ENCODE measurements at regions not wholly inside any gene's neighbourhood (a gene's known extent, or its start where the extent isn't known, plus 50 kb on each side); places are given as distances from the start of the nearest gene placed in this dataset.

DNA sequence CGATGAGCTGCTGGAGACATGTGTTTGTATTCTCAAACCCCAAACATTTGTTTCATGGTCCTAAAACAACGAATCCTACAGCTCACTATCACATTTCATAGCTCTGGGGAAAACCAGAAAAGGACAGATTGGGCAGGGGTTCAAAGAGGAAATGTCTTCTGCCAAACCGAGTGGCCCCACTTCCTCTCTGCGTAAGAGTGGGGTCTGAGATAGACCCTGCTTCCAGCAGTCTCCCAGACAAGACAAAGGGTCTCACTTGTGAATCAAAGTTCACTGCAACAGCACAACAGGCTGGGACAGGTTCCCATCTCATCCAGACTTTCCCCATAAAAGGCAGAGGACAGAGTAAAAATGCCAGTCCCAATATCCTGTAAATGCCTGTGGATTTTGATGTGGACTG, 276.2 kb upstream of the SLC24A2 start:
- TF ChIP-seq, protein P1, sequence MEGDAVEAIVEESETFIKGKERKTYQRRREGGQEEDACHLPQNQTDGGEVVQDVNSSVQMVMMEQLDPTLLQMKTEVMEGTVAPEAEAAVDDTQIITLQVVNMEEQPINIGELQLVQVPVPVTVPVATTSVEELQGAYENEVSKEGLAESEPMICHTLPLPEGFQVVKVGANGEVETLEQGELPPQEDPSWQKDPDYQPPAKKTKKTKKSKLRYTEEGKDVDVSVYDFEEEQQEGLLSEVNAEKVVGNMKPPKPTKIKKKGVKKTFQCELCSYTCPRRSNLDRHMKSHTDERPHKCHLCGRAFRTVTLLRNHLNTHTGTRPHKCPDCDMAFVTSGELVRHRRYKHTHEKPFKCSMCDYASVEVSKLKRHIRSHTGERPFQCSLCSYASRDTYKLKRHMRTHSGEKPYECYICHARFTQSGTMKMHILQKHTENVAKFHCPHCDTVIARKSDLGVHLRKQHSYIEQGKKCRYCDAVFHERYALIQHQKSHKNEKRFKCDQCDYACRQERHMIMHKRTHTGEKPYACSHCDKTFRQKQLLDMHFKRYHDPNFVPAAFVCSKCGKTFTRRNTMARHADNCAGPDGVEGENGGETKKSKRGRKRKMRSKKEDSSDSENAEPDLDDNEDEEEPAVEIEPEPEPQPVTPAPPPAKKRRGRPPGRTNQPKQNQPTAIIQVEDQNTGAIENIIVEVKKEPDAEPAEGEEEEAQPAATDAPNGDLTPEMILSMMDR (IDR thresholded peaks at IDR 0.05; ENCODE audit: insufficient read depth, missing control alignments), result no peak
- FAIRE-seq (no peak), DNase-seq (ENCODE audit: insufficient read length, low spot score) (no peak)

GRCh38 chr9:20054734-20055133, 265.9 kb upstream of the SLC24A2 start:
- no peak for DNase-seq (ENCODE audit: insufficient read length, low spot score)
- TF ChIP-seq, protein P1 (IDR thresholded peaks at IDR 0.05; ENCODE audit: insufficient read depth, missing control alignments), result no peak
- FAIRE-seq, result no peak

DNA sequence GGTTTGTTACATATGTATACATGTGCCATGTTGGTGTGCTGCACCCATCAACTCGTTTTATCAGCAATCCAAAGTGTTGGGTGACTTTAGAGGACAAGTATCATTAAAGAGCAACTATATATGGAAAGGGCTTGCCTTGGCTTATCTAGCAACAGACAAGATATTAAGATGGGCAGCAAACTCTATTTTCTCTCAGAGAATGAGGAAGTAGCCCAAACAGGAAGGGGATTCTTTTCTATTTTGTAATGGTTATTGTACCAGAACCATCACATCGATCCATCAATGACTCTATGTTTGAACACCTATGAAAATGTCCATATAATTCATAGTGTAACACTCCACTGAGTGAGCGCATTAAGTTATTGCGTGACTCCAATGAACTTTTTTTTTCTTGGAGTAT, 260.1 kb upstream of the SLC24A2 start:
- DNase-seq (ENCODE audit: insufficient read length, low spot score) (no peak), FAIRE-seq (no peak)
- TF ChIP-seq, protein P1 (IDR thresholded peaks at IDR 0.05; ENCODE audit: insufficient read depth, missing control alignments), result no peak

DNA sequence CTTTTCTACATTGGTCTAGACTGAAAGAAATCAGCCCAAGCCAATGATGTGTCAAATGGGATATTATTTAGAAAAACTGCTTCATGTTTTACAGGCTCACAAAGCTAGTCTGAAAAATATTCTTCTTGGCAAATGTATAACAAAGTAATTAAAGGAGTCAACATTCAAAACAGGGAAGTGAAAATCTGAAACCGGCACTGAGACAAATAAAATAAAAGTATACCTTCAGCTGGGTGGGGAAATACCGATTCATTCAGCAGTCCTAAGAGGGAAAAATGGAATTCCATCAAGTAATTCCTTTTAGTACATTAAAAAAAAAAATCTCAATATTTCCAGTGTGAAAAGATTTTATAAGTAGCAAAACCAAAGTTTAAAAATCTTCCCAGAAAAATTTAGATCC, 259.6 kb upstream of the SLC24A2 start:
- TF ChIP-seq, protein P1 (IDR thresholded peaks at IDR 0.05; ENCODE audit: insufficient read depth, missing control alignments), result no peak
- FAIRE-seq (no peak), DNase-seq (ENCODE audit: insufficient read length, low spot score) (no peak)

GRCh38 chr9:20044686-20045085, 255.8 kb upstream of the SLC24A2 start:
- no peak for DNase-seq (ENCODE audit: insufficient read length, low spot score)
- no peak for FAIRE-seq
- TF ChIP-seq, protein P1 (IDR thresholded peaks at IDR 0.05; ENCODE audit: insufficient read depth, missing control alignments), result no peak

DNA sequence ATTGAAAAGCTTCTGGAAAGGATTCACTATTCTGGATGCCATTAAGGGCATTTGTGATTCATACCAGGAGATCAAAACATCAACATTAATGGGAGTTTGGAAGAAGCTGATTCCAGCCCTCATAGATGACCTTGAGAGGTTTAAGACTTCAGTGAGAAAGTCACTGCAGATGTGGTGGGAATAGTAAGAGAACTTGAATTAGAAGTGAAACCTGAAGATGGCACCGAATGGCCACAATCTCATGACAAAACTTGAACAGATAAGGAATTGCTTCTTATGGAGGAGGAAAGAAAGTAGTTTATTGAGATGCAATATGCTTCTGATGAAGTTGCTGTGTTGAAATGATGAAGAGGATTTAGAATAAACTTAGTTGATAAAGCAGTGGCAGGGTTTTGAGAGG, 254.6 kb upstream of the SLC24A2 start:
- no peak for FAIRE-seq
- TF ChIP-seq, protein P1 (IDR thresholded peaks at IDR 0.05; ENCODE audit: insufficient read depth, missing control alignments), result no peak
- no peak for DNase-seq (ENCODE audit: insufficient read length, low spot score)

GRCh38 chr9:20043035-20043434, 254.2 kb upstream of the SLC24A2 start:
- no peak for FAIRE-seq
- DNase-seq (ENCODE audit: insufficient read length, low spot score), result no peak
- TF ChIP-seq, protein P1 (IDR thresholded peaks at IDR 0.05; ENCODE audit: insufficient read depth, missing control alignments), result no peak

All from D721Med (cell line).